ENCODE measurements at regions not wholly inside any gene's neighbourhood (a gene's known extent, or its start where the extent isn't known, plus 50 kb on each side); places are given as distances from the start of the nearest gene placed in this dataset.

GRCh38 chr18:64392202-64392601 lies 243.3 kb upstream of the LINC00305 start:
- no peak for TF ChIP-seq CTCF (conservative IDR thresholded peaks at IDR 0.05; ENCODE audit: low read length)
- no peak for TF ChIP-seq EZH2phosphoT487 (IDR thresholded peaks at IDR 0.05; ENCODE audit: borderline replicate concordance, low read depth, low read length)
